ENCODE measurements at regions not wholly inside any gene's neighbourhood (a gene's known extent, or its start where the extent isn't known, plus 50 kb on each side); places are given as distances from the start of the nearest gene placed in this dataset.

GRCh38 chr12:47553266-47553665 lies 152.6 kb downstream of the RPAP3 start:
- Mint-ChIP-seq H3K27ac (no peak overlapping the region), H3K36me3 (peaks cover 7% of the 10 kb centered on the region), H3K4me1 (peaks cover 7% of the 10 kb centered on the region), H3K27me3 (no peaks in the 10 kb centered on the region), H3K9me3 (peaks cover 12% of the 10 kb centered on the region), H3K4me3 (no peak overlapping the region)
- DNase-seq = no peak
- POLR2A ChIA-PET = no interaction called here
- ATAC-seq (ENCODE audit: low read depth) = no peak

GRCh38 chr12:47551426-47551851 lies 154.4 kb downstream of the RPAP3 start:
- peaks cover 12% of the 10 kb centered on the region for H3K9me3 Mint-ChIP-seq
- H3K4me1 Mint-ChIP-seq = peaks cover 9% of the 10 kb centered on the region
- H3K4me3 Mint-ChIP-seq = no peak overlapping the region
- no peaks in the 10 kb centered on the region for H3K27me3 Mint-ChIP-seq
- no peak overlapping the region for H3K27ac Mint-ChIP-seq
- DNase-seq (no peak), ATAC-seq (ENCODE audit: low read depth) (no peak)
- peaks cover 7% of the 10 kb centered on the region for H3K36me3 Mint-ChIP-seq
- POLR2A ChIA-PET = no interaction called here

- POLR2A ChIA-PET = no interaction called here
- DNase-seq = no peak
- Mint-ChIP-seq H3K4me1 (peaks cover 9% of the 10 kb centered on the region), H3K27me3 (no peaks in the 10 kb centered on the region), H3K4me3 (no peak overlapping the region), H3K27ac (no peak overlapping the region), H3K36me3 (peaks cover 7% of the 10 kb centered on the region), H3K9me3 (peaks cover 10% of the 10 kb centered on the region)
- ATAC-seq (ENCODE audit: low read depth) = no peak
Measured at GRCh38 chr12:47549258-47549657, 156.6 kb downstream of the RPAP3 start.

GRCh38 chr12:47548401-47548800 lies 157.4 kb downstream of the RPAP3 start:
- ATAC-seq (ENCODE audit: low read depth) (no peak), DNase-seq (no peak)
- H3K36me3 Mint-ChIP-seq = peaks cover 6% of the 10 kb centered on the region
- H3K27me3 Mint-ChIP-seq = no peaks in the 10 kb centered on the region
- peaks cover 7% of the 10 kb centered on the region for H3K9me3 Mint-ChIP-seq
- H3K4me1 Mint-ChIP-seq = peaks cover 5% of the 10 kb centered on the region
- POLR2A ChIA-PET = no interaction called here
- no peak overlapping the region for H3K4me3 Mint-ChIP-seq
- H3K27ac Mint-ChIP-seq = no peak overlapping the region

- peaks cover 2% of the 10 kb centered on the region for H3K9me3 Mint-ChIP-seq
- H3K27ac Mint-ChIP-seq = no peak overlapping the region
- H3K4me1 Mint-ChIP-seq = peaks cover 5% of the 10 kb centered on the region
- ATAC-seq (ENCODE audit: low read depth) = no peak
- DNase-seq = no peak
- H3K4me3 Mint-ChIP-seq = no peak overlapping the region
- POLR2A ChIA-PET = no interaction called here
- H3K36me3 Mint-ChIP-seq = no peaks in the 10 kb centered on the region
- H3K27me3 Mint-ChIP-seq = no peaks in the 10 kb centered on the region
Measured at GRCh38 chr12:47547077-47547476, 158.8 kb downstream of the RPAP3 start.

- no peak overlapping the region for H3K4me3 Mint-ChIP-seq
- ATAC-seq (ENCODE audit: low read depth) = no peak
- H3K27ac Mint-ChIP-seq = no peak overlapping the region
- no peaks in the 10 kb centered on the region for H3K36me3 Mint-ChIP-seq
- peaks cover 2% of the 10 kb centered on the region for H3K9me3 Mint-ChIP-seq
- POLR2A ChIA-PET = no interaction called here
- peaks cover 7% of the 10 kb centered on the region for H3K4me1 Mint-ChIP-seq
- H3K27me3 Mint-ChIP-seq = no peaks in the 10 kb centered on the region
- DNase-seq = no peak
Measured at GRCh38 chr12:47545938-47546609, 159.8 kb downstream of the RPAP3 start.

- Mint-ChIP-seq H3K4me3 (no peak overlapping the region), H3K36me3 (no peaks in the 10 kb centered on the region), H3K4me1 (peaks cover 6% of the 10 kb centered on the region), H3K27ac (no peak overlapping the region), H3K9me3 (peaks cover 15% of the 10 kb centered on the region), H3K27me3 (peaks cover 2% of the 10 kb centered on the region)
- POLR2A ChIA-PET = no interaction called here
- DNase-seq (no peak), ATAC-seq (ENCODE audit: low read depth) (no peak)
Measured at GRCh38 chr12:47534695-47535094, 171.1 kb downstream of the RPAP3 start.

GRCh38 chr12:47530050-47530449 lies 175.8 kb downstream of the RPAP3 start:
- Mint-ChIP-seq H3K4me1 (no peaks in the 10 kb centered on the region), H3K9me3 (peaks cover 22% of the 10 kb centered on the region), H3K27ac (no peak overlapping the region), H3K27me3 (peaks cover 2% of the 10 kb centered on the region), H3K4me3 (no peak overlapping the region), H3K36me3 (peaks cover 2% of the 10 kb centered on the region)
- POLR2A ChIA-PET = no interaction called here
- DNase-seq (no peak), ATAC-seq (ENCODE audit: low read depth) (no peak)

GRCh38 chr12:47527816-47528215 lies 178.0 kb downstream of the RPAP3 start:
- DNase-seq = no peak
- Mint-ChIP-seq H3K27me3 (peaks cover 2% of the 10 kb centered on the region), H3K4me3 (no peak overlapping the region), H3K4me1 (no peaks in the 10 kb centered on the region), H3K36me3 (peaks cover 2% of the 10 kb centered on the region), H3K27ac (no peak overlapping the region), H3K9me3 (peaks cover 19% of the 10 kb centered on the region)
- POLR2A ChIA-PET = no interaction called here
- ATAC-seq (ENCODE audit: low read depth) = no peak

GRCh38 chr12:47520029-47520428 lies 185.8 kb downstream of the RPAP3 start:
- POLR2A ChIA-PET = no interaction called here
- Mint-ChIP-seq H3K4me3 (no peak overlapping the region), H3K36me3 (no peaks in the 10 kb centered on the region), H3K4me1 (no peaks in the 10 kb centered on the region), H3K27ac (no peak overlapping the region), H3K27me3 (no peaks in the 10 kb centered on the region), H3K9me3 (peaks cover 23% of the 10 kb centered on the region)
- DNase-seq (no peak), ATAC-seq (ENCODE audit: low read depth) (no peak)

GRCh38 chr12:47517122-47517521 lies 188.7 kb downstream of the RPAP3 start:
- Mint-ChIP-seq H3K27me3 (no peaks in the 10 kb centered on the region), H3K36me3 (peaks cover 7% of the 10 kb centered on the region), H3K27ac (no peak overlapping the region), H3K4me3 (no peak overlapping the region), H3K9me3 (peaks cover 30% of the 10 kb centered on the region), H3K4me1 (no peaks in the 10 kb centered on the region)
- POLR2A ChIA-PET = no interaction called here
- DNase-seq (no peak), ATAC-seq (ENCODE audit: low read depth) (no peak)

GRCh38 chr12:47509398-47509851 lies 196.4 kb downstream of the RPAP3 start:
- no peak for DNase-seq
- POLR2A ChIA-PET = no interaction called here
- Mint-ChIP-seq H3K36me3 (peaks cover 5% of the 10 kb centered on the region), H3K4me3 (no peak overlapping the region), H3K9me3 (peaks cover 12% of the 10 kb centered on the region), H3K27ac (no peak overlapping the region), H3K27me3 (no peaks in the 10 kb centered on the region), H3K4me1 (no peaks in the 10 kb centered on the region)
- no peak for ATAC-seq (ENCODE audit: low read depth)

GRCh38 chr12:47507221-47507620 lies 198.6 kb downstream of the RPAP3 start:
- Mint-ChIP-seq H3K36me3 (no peaks in the 10 kb centered on the region), H3K27ac (no peak overlapping the region), H3K4me3 (no peak overlapping the region), H3K4me1 (no peaks in the 10 kb centered on the region), H3K9me3 (peaks cover 10% of the 10 kb centered on the region), H3K27me3 (no peaks in the 10 kb centered on the region)
- ATAC-seq (ENCODE audit: low read depth) (no peak), DNase-seq (no peak)
- POLR2A ChIA-PET = no interaction called here

- ATAC-seq (ENCODE audit: low read depth) (no peak), DNase-seq (no peak)
- Mint-ChIP-seq H3K9me3 (peaks cover 10% of the 10 kb centered on the region), H3K36me3 (no peaks in the 10 kb centered on the region), H3K27me3 (no peaks in the 10 kb centered on the region), H3K27ac (no peak overlapping the region), H3K4me1 (no peaks in the 10 kb centered on the region), H3K4me3 (no peak overlapping the region)
- POLR2A ChIA-PET = no interaction called here
Measured at GRCh38 chr12:47504775-47505446, 200.9 kb downstream of the RPAP3 start.

All from activated naive CD8-positive, alpha-beta T cell treated with anti-CD3 and anti-CD28 coated beads, Interleukin-2, amount 10 ng/mL, durations not matched to agents 7 days and 5 days (primary cell).